SK-N-SH (cell line): ENCODE measurements at regions not wholly inside any gene's neighbourhood (a gene's known extent, or its start where the extent isn't known, plus 50 kb on each side); places are given as distances from the start of the nearest gene placed in this dataset.

Experiments
- CTCF ChIA-PET: fragments of 300-600, 350-600 bp; formaldehyde crosslinking; extraction: SDS; loops from one replicate; lab custom pipeline; 2021; lab: Yijun Ruan, JAX
- POLR2A ChIA-PET: fragments of 350-600 bp; sonication (Branson Sonifier 250); formaldehyde crosslinking; extraction: SDS; loops from one replicate; lab custom pipeline; 2020; ENCODE audit warnings: antibody characterized with exemption, inconsistent platforms; lab: Yijun Ruan, JAX
- DNase-seq: peaks from one replicate; pipeline ENCODE4 v3.0.0; 2012
- H2AFZ ChIP-seq: fragments of 200-600 bp; sonication (generic); 2 replicates; pipeline ENCODE4 v1.8.1; 2016; ENCODE audit warnings: antibody characterized with exemption, mild to moderate bottlenecking, low read depth
- H3F3A ChIP-seq: fragments of 200-600 bp; sonication (generic); replicated peaks from 2 replicates; pipeline ENCODE3; 2016; ENCODE audit warnings: antibody characterized with exemption, mild to moderate bottlenecking; ENCODE audit not compliant: insufficient read depth
- H3K27ac ChIP-seq, 2 experiments: fragments of 200-500 bp in 1 of 2; fragments of 200-600 bp in 1 of 2; sonication (Bioruptor generic) in 1 of 2; sonication (generic), shearing (Covaris generic) in 1 of 2; 2 replicates each; pipeline versions ENCODE4 v1.5.1 to v1.6.1; 2014 to 2016; ENCODE audit warnings: low read depth in 2 of 2, inconsistent platforms in 1 of 2, low read length in 1 of 2, mild to moderate bottlenecking in 1 of 2, mixed read lengths in 1 of 2
- H3K27me3 ChIP-seq: fragments of 200-600 bp; sonication (generic), shearing (Covaris generic); 2 replicates; pipeline ENCODE4 v1.6.1; 2016; ENCODE audit warnings: mixed run types; ENCODE audit not compliant: insufficient read depth
- H3K36me3 ChIP-seq, 2 experiments: fragments of 200-500 bp in 1 of 2; fragments of 200-600 bp in 1 of 2; sonication (Bioruptor generic) in 1 of 2; sonication (generic) in 1 of 2; replicated peaks in 1 of 2; 2 replicates each; pipeline versions ENCODE3 to v1.5.1; 2014 to 2016; ENCODE audit warnings: low read length in 1 of 2, mild to moderate bottlenecking in 1 of 2; ENCODE audit not compliant: insufficient read depth in 2 of 2, control insufficient read depth in 1 of 2
- H3K4me1 ChIP-seq, 2 experiments: fragments of 200-500 bp in 1 of 2; fragments of 200-600 bp in 1 of 2; sonication (Bioruptor generic) in 1 of 2; sonication (generic), shearing (Covaris generic) in 1 of 2; 2 replicates each; pipeline versions ENCODE4 v1.5.1 to v1.6.1; 2014 to 2016; ENCODE audit warnings: low read depth in 1 of 2, low read length in 1 of 2, mixed run types in 1 of 2; ENCODE audit not compliant: insufficient read depth in 2 of 2, control insufficient read depth in 1 of 2
- H3K4me2 ChIP-seq: fragments of 200-600 bp; sonication (generic), shearing (Covaris generic); 2 replicates; pipeline ENCODE4 v1.6.1; 2017; ENCODE audit warnings: mixed run types
- H3K4me3 ChIP-seq, 2 experiments: fragments of 200-500 bp in 1 of 2; fragments of 200-600 bp in 1 of 2; sonication (Bioruptor generic) in 1 of 2; sonication (generic), shearing (Covaris generic) in 1 of 2; 2 replicates each; pipeline versions ENCODE4 v1.5.1 to v1.8.1; 2014 to 2016; ENCODE audit warnings: low read depth in 2 of 2, inconsistent platforms in 1 of 2, low read length in 1 of 2, mild to moderate bottlenecking in 1 of 2, mixed read lengths in 1 of 2, moderate library complexity in 1 of 2
- H3K79me2 ChIP-seq: fragments of 200-600 bp; sonication (generic); 2 replicates; pipeline ENCODE4 v1.8.1; 2017; ENCODE audit warnings: mild to moderate bottlenecking; ENCODE audit not compliant: insufficient read depth
- H3K9ac ChIP-seq: fragments of 200-600 bp; sonication (generic); 2 replicates; pipeline ENCODE4 v1.6.1; 2017; ENCODE audit warnings: mixed run types
- H3K9me2 ChIP-seq: fragments of 200-600 bp; sonication (generic); 2 replicates; pipeline ENCODE4 v1.6.1; 2017; ENCODE audit warnings: mixed run types
- H3K9me3 ChIP-seq: fragments of 200-600 bp; sonication (generic); 2 replicates; pipeline ENCODE4 v1.6.1; 2017; ENCODE audit warnings: mixed run types, mild to moderate bottlenecking, moderate library complexity
- H4K20me1 ChIP-seq: fragments of 200-600 bp; sonication (generic); 2 replicates; pipeline ENCODE4 v1.6.1; 2017; ENCODE audit warnings: mild to moderate bottlenecking, mixed run types; ENCODE audit not compliant: insufficient read depth
- CHD2 ChIP-seq: fragments of 150-350 bp; IDR thresholded peaks from 2 replicates; pipeline ENCODE4 v1.6.1; 2018; ENCODE audit warnings: low read length; ENCODE audit not compliant: partially characterized antibody
- CTCF ChIP-seq: fragments of 200-600 bp; sonication (generic); IDR thresholded peaks from 2 replicates; pipeline ENCODE4 v1.6.1; 2017; ENCODE audit warnings: antibody characterized with exemption, mild to moderate bottlenecking, moderate library complexity
- ELF1 ChIP-seq: IDR thresholded peaks from 2 replicates; pipeline ENCODE4 v1.4.0; 2012
- FOXJ3 ChIP-seq: sonication (generic); formaldehyde crosslinking; IDR thresholded peaks from 2 replicates; pipeline ENCODE4 v1.5.1; 2020; ENCODE audit warnings: mild to moderate bottlenecking, missing genetic modification reagents
- GABPA ChIP-seq: IDR thresholded peaks from 2 replicates; pipeline ENCODE4 v1.4.0; 2012; ENCODE audit warnings: low read depth, mild to moderate bottlenecking
- GATA2 ChIP-seq: sonication (generic); formaldehyde crosslinking; IDR thresholded peaks from 2 replicates; pipeline ENCODE4 v1.5.0; 2020; ENCODE audit warnings: mild to moderate bottlenecking, missing genetic modification reagents
- IRF3 ChIP-seq: fragments of 150-350 bp; IDR thresholded peaks from 2 replicates; pipeline ENCODE4 v1.6.1; 2016; ENCODE audit warnings: mild to moderate bottlenecking, low read depth, low read length
- JUND ChIP-seq: IDR thresholded peaks from 2 replicates; pipeline ENCODE4 v1.4.0; 2012
- MAX ChIP-seq: IDR thresholded peaks from 2 replicates; pipeline ENCODE4 v1.4.0; 2012; ENCODE audit warnings: low read depth
- MEF2A ChIP-seq: IDR thresholded peaks from 2 replicates; pipeline ENCODE4 v1.4.0; 2012; ENCODE audit warnings: low read depth, borderline replicate concordance
- NFIC ChIP-seq: IDR thresholded peaks from 2 replicates; pipeline ENCODE4 v1.4.0; 2012; ENCODE audit warnings: borderline replicate concordance
- NRF1 ChIP-seq: IDR thresholded peaks from 2 replicates; pipeline ENCODE4 v1.6.1; 2012; ENCODE audit warnings: low read depth, mild to moderate bottlenecking, low read length
- POLR2AphosphoS5 ChIP-seq: IDR thresholded peaks from 2 replicates; pipeline ENCODE4 v1.6.1; 2012; ENCODE audit warnings: low read depth, low read length
- RAD21 ChIP-seq: IDR thresholded peaks from 2 replicates; pipeline ENCODE4 v1.6.1; 2012; ENCODE audit warnings: mild to moderate bottlenecking, low read length
- RXRA ChIP-seq: IDR thresholded peaks from 2 replicates; pipeline ENCODE4 v1.4.0; 2012; ENCODE audit warnings: low read depth, mild to moderate bottlenecking, borderline replicate concordance
- SIN3A ChIP-seq: IDR thresholded peaks from 2 replicates; pipeline ENCODE4 v1.6.1; 2012; ENCODE audit warnings: low read depth, mild to moderate bottlenecking, low read length, moderate library complexity, borderline replicate concordance
- SMC3 ChIP-seq: IDR thresholded peaks from 2 replicates; pipeline ENCODE4 v1.6.1; 2012; ENCODE audit warnings: low read depth, low read length, improper control_type of control experiment
- TEAD4 ChIP-seq: IDR thresholded peaks from 2 replicates; pipeline ENCODE4 v1.4.0; 2012; ENCODE audit warnings: mild to moderate bottlenecking, borderline replicate concordance; ENCODE audit not compliant: insufficient read depth
- USF1 ChIP-seq: IDR thresholded peaks from 2 replicates; pipeline ENCODE4 v1.4.0; 2012; ENCODE audit warnings: low read depth, borderline replicate concordance
- ZBTB33 ChIP-seq: IDR thresholded peaks from 2 replicates; pipeline ENCODE4 v1.4.0; 2012; ENCODE audit warnings: low read depth, borderline replicate concordance
- WGBS: methylation state at CpG from one replicate; pipeline ENCODE4 v1.1.6; 2017; ENCODE audit warnings: low lambda C conversion rate; 5-methylcytosine and 5-hydroxymethylcytosine counted together

- POLR2A ChIA-PET = no interaction called here
- Histone ChIP-seq H3K4me1 (no peaks in the 10 kb centered on the region), H3K79me2 (no peaks in the 10 kb centered on the region), H3K27me3 (no peaks in the 10 kb centered on the region), H4K20me1 (no peaks in the 10 kb centered on the region), H3K9ac (no peak overlapping the region), H3K27ac (no peak overlapping the region), H3K4me3 (no peak overlapping the region), H3F3A (no peaks in the 10 kb centered on the region), H3K9me3 (no peaks in the 10 kb centered on the region; the same call in 1 of the 2 replicates), H2AFZ (no peak overlapping the region), H3K36me3 (no peaks in the 10 kb centered on the region), H3K9me2 (no peaks in the 10 kb centered on the region), H3K4me2 (no peak overlapping the region)
- CTCF ChIA-PET = interaction anchor here (1.2 kb wide), 1 partner anchor 16 kb away, joined by 3 read pairs; no protein-coding TSS in a partner anchor
- no peak for DNase-seq
- no peak for TF ChIP-seq NRF1
- TF ChIP-seq IRF3 = no peak
- no peak for TF ChIP-seq ELF1
- TF ChIP-seq CTCF = no peak
- TF ChIP-seq SIN3A = no peak
- no peak for TF ChIP-seq MAX
- no peak for TF ChIP-seq SMC3
- TF ChIP-seq GABPA = no peak
- TF ChIP-seq POLR2AphosphoS5 = no peak
- no peak for TF ChIP-seq FOXJ3 (CRISPR knock-in tag)
- TF ChIP-seq CHD2 = no peak
- TF ChIP-seq RXRA = no peak
- TF ChIP-seq TEAD4 = no peak
- no peak for TF ChIP-seq NFIC
- no peak for TF ChIP-seq JUND
- no peak for TF ChIP-seq RAD21
- no peak for TF ChIP-seq USF1
- TF ChIP-seq MEF2A = no peak
- TF ChIP-seq ZBTB33 = no peak
- TF ChIP-seq GATA2 (CRISPR knock-in tag) = no peak
- 45% methylated on average over 3 of the region's 3 CpGs for whole genome bisulfite sequencing
Observed at GRCh38 chr13:53612200-53612599, 583.6 kb downstream of the OLFM4 start.
